Osteoblast (primary cell): ENCODE measurements at regions not wholly inside any gene's neighbourhood (a gene's known extent, or its start where the extent isn't known, plus 50 kb on each side); places are given as distances from the start of the nearest gene placed in this dataset.

Source experiments
- DNase-seq: peaks from one replicate; pipeline ENCODE4 v3.0.0; 2011; ENCODE audit warnings: low spot score, mixed read lengths; ENCODE audit not compliant: insufficient read length; ENCODE audit errors: missing footprints
- H2AFZ ChIP-seq: 2 replicates; pipeline ENCODE4 v1.6.0; 2011; ENCODE audit warnings: mild to moderate bottlenecking, low read length
- H3K27ac ChIP-seq: 2 replicates; pipeline ENCODE4 v1.5.1; 2011; ENCODE audit warnings: mild to moderate bottlenecking, low read depth, low read length, moderate library complexity
- H3K27me3 ChIP-seq: 2 replicates; pipeline ENCODE4 v1.6.0; 2012; ENCODE audit warnings: mild to moderate bottlenecking, control low read depth, inconsistent platforms, low read length, moderate library complexity; ENCODE audit not compliant: insufficient read depth
- H3K36me3 ChIP-seq: 2 replicates; pipeline ENCODE4 v1.5.1; 2011; ENCODE audit warnings: mild to moderate bottlenecking, low read length, control low read depth, moderate library complexity; ENCODE audit not compliant: insufficient read depth
- H3K4me1 ChIP-seq: 2 replicates; pipeline ENCODE4 v1.5.1; 2011; ENCODE audit warnings: mild to moderate bottlenecking, low read length, control low read depth, moderate library complexity; ENCODE audit not compliant: insufficient read depth
- H3K4me2 ChIP-seq: 2 replicates; pipeline ENCODE4 v1.6.0; 2011; ENCODE audit warnings: mild to moderate bottlenecking, low read length; ENCODE audit not compliant: insufficient read depth
- H3K4me3 ChIP-seq: fragments of 200-600 bp; sonication (generic); 3 replicates; pipeline ENCODE4 v1.5.1; 2012; ENCODE audit warnings: mild to moderate bottlenecking, low read length, inconsistent platforms; ENCODE audit not compliant: insufficient read depth
- H3K79me2 ChIP-seq: 2 replicates; pipeline ENCODE4 v1.6.0; 2012; ENCODE audit warnings: mild to moderate bottlenecking, low read length, control low read depth, inconsistent platforms; ENCODE audit not compliant: insufficient read depth
- H3K9me3 ChIP-seq: 2 replicates; pipeline ENCODE4 v1.5.1; 2011; ENCODE audit warnings: low read depth, low read length, control low read depth
- H4K20me1 ChIP-seq: 2 replicates; pipeline ENCODE4 v1.6.0; 2012; ENCODE audit warnings: mild to moderate bottlenecking, low read length, control low read depth; ENCODE audit not compliant: insufficient read depth
- CTCF ChIP-seq: IDR thresholded peaks from 2 replicates; pipeline ENCODE4 v1.5.1; 2011; ENCODE audit warnings: mild to moderate bottlenecking, low read depth, low read length, moderate library complexity; ENCODE audit errors: extremely low read depth

- Histone ChIP-seq H3K4me3 (no peak overlapping the region), H3K27me3 (no peaks in the 10 kb centered on the region), H3K27ac (no peak overlapping the region), H3K36me3 (no peaks in the 10 kb centered on the region), H3K9me3 (no peaks in the 10 kb centered on the region), H3K4me2 (no peak overlapping the region), H2AFZ (no peak overlapping the region), H3K4me1 (no peaks in the 10 kb centered on the region), H4K20me1 (no peaks in the 10 kb centered on the region), H3K79me2 (no peaks in the 10 kb centered on the region)
- no peak for TF ChIP-seq CTCF
- DNase-seq: no peak
Measured at GRCh38 chr14:81927070-81927469, 393.4 kb upstream of the SEL1L start.

DNA sequence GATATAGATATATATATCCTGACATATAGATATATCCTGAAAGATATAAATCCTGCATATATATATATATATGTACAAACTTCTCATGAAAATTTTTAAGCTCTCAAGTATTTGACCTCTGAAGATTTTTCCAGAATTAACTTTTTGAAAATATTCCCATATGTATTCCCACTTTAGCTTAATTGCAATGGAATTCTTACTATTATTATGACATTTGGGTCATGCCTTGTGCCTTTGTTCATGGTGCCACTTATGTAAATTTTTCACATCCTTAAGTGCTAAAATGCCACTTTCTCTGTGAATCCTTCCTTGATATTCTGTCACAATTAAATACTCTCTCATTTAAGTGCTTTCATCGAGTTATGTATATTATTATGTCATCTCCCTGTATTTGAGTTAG, 398.2 kb upstream of the SEL1L start:
- no peak for TF ChIP-seq CTCF
- H3K79me2 ChIP-seq: no peaks in the 10 kb centered on the region
- no peaks in the 10 kb centered on the region for H3K4me1 ChIP-seq
- no peak overlapping the region for H3K27ac ChIP-seq
- no peak for DNase-seq
- no peak overlapping the region for H3K4me3 ChIP-seq
- H3K36me3 ChIP-seq: no peaks in the 10 kb centered on the region
- H3K4me2 ChIP-seq: no peak overlapping the region
- no peak overlapping the region for H2AFZ ChIP-seq
- H3K27me3 ChIP-seq: no peaks in the 10 kb centered on the region
- no peaks in the 10 kb centered on the region for H4K20me1 ChIP-seq
- H3K9me3 ChIP-seq: no peaks in the 10 kb centered on the region

DNA sequence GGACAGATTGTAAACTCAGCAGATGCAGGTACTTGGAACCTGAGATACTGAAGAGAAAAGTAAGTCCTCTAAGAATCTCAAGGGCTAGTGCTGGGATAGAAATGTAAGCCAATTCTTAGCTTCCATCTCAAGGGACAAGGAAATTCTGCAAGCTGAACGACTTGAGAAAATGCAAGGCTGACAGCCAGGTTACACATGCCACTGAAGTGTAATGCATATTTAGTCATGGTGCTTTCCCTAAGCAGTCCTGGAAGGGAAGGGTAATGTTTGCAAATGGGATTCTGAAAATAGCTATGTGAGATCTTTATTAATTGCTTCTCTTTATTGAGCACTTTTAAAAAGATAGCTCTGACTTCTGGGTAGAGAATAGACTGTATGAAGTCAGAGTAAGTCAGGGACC, 402.7 kb upstream of the SEL1L start:
- Histone ChIP-seq H3K4me3 (no peak overlapping the region), H3K27me3 (no peaks in the 10 kb centered on the region), H3K79me2 (no peaks in the 10 kb centered on the region), H3K4me2 (no peak overlapping the region), H3K9me3 (no peaks in the 10 kb centered on the region), H3K27ac (no peak overlapping the region), H3K36me3 (no peaks in the 10 kb centered on the region), H3K4me1 (no peaks in the 10 kb centered on the region), H4K20me1 (no peaks in the 10 kb centered on the region), H2AFZ (no peak overlapping the region)
- no peak for TF ChIP-seq CTCF
- DNase-seq: no peak

DNA sequence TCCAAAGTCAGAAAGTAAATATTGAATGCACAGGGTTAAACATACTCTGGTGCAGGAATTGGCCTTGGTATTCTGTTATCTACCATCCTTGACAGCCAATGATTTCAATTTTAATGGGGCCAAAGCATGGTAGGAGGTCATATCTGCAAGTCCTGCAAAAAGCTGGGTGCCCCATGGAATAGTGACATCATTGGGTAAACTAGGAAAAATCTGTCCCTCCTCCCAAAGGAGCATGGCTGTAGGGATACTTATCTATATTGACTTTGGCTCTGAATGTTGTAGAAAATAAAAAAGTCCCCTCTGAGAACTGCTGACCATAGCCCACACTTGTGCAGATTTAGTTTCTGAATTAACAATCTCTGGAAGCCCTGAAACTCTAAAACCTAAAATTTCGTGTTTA, 403.2 kb upstream of the SEL1L start:
- no peak for DNase-seq
- no peak for TF ChIP-seq CTCF
- H3K9me3 ChIP-seq: no peaks in the 10 kb centered on the region
- no peaks in the 10 kb centered on the region for H3K36me3 ChIP-seq
- no peaks in the 10 kb centered on the region for H3K4me1 ChIP-seq
- no peak overlapping the region for H3K4me2 ChIP-seq
- no peaks in the 10 kb centered on the region for H3K79me2 ChIP-seq
- H3K4me3 ChIP-seq: no peak overlapping the region
- no peak overlapping the region for H3K27ac ChIP-seq
- H3K27me3 ChIP-seq: no peaks in the 10 kb centered on the region
- no peak overlapping the region for H2AFZ ChIP-seq
- no peaks in the 10 kb centered on the region for H4K20me1 ChIP-seq
